OCI-LY3 (cell line): ENCODE measurements at regions not wholly inside any gene's neighbourhood (a gene's known extent, or its start where the extent isn't known, plus 50 kb on each side); places are given as distances from the start of the nearest gene placed in this dataset.

Experiments
- EZH2phosphoT487 ChIP-seq: fragments of 200-600 bp; shearing (Covaris generic); IDR thresholded peaks from 2 replicates; pipeline ENCODE4 v1.6.1; 2018; ENCODE audit warnings: antibody characterized with exemption, mixed run types, low read depth
- TF ChIP-seq, protein P1 (sequence below): fragments of 200-600, 300-600 bp; sonication (generic); IDR thresholded peaks from 2 replicates; pipeline ENCODE4 v1.5.1; 2014; ENCODE audit warnings: antibody characterized with exemption, low read length, low read depth

- TF ChIP-seq, protein P1, sequence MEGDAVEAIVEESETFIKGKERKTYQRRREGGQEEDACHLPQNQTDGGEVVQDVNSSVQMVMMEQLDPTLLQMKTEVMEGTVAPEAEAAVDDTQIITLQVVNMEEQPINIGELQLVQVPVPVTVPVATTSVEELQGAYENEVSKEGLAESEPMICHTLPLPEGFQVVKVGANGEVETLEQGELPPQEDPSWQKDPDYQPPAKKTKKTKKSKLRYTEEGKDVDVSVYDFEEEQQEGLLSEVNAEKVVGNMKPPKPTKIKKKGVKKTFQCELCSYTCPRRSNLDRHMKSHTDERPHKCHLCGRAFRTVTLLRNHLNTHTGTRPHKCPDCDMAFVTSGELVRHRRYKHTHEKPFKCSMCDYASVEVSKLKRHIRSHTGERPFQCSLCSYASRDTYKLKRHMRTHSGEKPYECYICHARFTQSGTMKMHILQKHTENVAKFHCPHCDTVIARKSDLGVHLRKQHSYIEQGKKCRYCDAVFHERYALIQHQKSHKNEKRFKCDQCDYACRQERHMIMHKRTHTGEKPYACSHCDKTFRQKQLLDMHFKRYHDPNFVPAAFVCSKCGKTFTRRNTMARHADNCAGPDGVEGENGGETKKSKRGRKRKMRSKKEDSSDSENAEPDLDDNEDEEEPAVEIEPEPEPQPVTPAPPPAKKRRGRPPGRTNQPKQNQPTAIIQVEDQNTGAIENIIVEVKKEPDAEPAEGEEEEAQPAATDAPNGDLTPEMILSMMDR, result no peak
- TF ChIP-seq EZH2phosphoT487, result no peak
These were observed 508.3 kb upstream of the ADARB2 start for GRCh38 chr10:2245580-2245979.
